GM12891 (cell line): ENCODE measurements at regions not wholly inside any gene's neighbourhood (a gene's known extent, or its start where the extent isn't known, plus 50 kb on each side); places are given as distances from the start of the nearest gene placed in this dataset.

Experiments
- PAX5 ChIP-seq: IDR thresholded peaks from 2 replicates; pipeline ENCODE4 v1.6.1; 2011; ENCODE audit warnings: low read length, moderate library complexity, mild to moderate bottlenecking; ENCODE audit not compliant: insufficient read depth, severe bottlenecking
- POLR2A ChIP-seq: IDR thresholded peaks from 2 replicates; pipeline ENCODE4 v1.6.1; 2011; ENCODE audit warnings: low read depth, low read length, control low read depth
- POLR2AphosphoS5 ChIP-seq: IDR thresholded peaks from 2 replicates; pipeline ENCODE4 v1.6.1; 2011; ENCODE audit warnings: low read depth, low read length, control low read depth
- TAF1 ChIP-seq: IDR thresholded peaks from 2 replicates; pipeline ENCODE4 v1.6.1; 2011; ENCODE audit warnings: low read depth, low read length, control low read depth

- TF ChIP-seq POLR2A (no peak), PAX5 (no peak), POLR2AphosphoS5 (no peak), TAF1 (no peak)
Observed at GRCh38 chr15:31202953-31203352, 101.4 kb upstream of the TRPM1 start.
